Stimulated activated CD4-positive, alpha-beta T cell treated with anti-CD3 and anti-CD28 coated beads, Interleukin-12 subunit alpha, Interleukin-12 subunit beta, amount 100 ng/mL, for 48 hours (primary cell): ENCODE measurements at regions not wholly inside any gene's neighbourhood (a gene's known extent, or its start where the extent isn't known, plus 50 kb on each side); places are given as distances from the start of the nearest gene placed in this dataset.
"Not testable (repeated sequence)": the region's sequence is repeated elsewhere in the genome, so short reads cannot be mapped to it uniquely, and the experiment has no call there.

Experiments used
- DNase-seq, 3 donors: peaks; one replicate each; pipeline ENCODE4 v3.0.0-alpha.2; 2020; ENCODE audit warnings: low read depth in 2 of 3, low spot score in 1 of 3

GRCh38 chr9:65421486-65421885 lies 136.5 kb upstream of the FOXD4L5 start:
- not testable (repeated sequence) for DNase-seq

DNA sequence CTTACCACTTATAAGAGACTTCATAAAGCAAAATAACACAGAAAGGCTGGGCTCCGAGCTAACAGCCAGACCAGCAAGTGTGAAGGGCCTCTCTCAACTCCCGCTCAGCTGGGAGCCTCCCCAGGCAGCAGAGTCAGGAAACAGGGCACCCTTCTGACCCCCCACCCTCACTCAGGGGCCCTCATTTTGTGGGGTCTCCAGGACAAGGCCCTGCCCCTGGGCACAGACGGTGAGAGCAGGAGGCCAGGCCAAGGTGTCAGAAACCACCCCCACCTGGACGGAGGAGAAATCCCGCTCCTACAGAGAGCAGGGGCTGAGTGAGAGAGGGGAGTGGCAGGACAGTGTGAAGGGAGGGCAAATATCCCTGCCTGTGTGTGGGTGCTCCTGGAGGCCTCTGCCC lies 135.8 kb upstream of the FOXD4L5 start:
- no peak for DNase-seq

- not testable (repeated sequence) for DNase-seq
These were observed 134.0 kb upstream of the FOXD4L5 start for GRCh38 chr9:65418966-65419365.

DNA sequence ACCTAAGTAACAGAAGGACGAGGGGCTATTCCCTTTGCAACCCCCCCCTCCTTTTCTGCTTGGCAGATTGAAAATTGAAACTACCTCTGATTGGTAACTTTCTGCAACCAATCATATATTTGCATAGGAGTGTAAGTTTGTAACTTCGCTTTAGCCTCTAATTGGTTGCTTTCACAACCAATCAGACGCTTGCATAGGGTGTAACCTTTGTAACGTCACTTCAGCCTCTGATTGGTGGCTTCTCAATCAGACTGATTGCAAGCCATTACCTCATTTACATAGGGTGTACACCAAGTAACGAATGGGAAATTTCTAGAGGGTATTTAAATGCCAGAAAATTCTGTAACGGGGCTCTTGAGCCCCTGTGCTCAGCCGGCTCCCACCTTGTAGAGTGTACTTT lies 131.9 kb upstream of the FOXD4L5 start:
- DNase-seq = not testable (repeated sequence)

DNA sequence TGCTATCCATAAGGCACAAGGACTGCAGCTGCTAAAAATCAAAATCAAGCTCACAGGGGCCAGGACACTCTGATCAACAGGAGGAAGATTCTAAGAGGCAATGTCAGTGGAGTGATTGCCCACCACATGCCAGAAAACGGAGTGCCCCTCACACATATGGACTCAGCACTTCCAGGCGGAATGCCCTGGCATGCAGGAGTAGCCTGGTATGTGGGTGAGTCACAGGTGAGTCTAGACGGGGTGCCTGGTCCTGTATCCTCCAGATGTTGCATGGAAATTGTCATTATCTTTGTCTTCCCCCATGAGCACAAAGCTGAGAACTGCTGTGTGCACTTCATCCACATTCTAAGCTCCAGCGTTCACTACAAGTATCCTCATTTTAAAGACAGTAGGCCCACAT lies 129.2 kb upstream of the FOXD4L5 start:
- DNase-seq = not testable (repeated sequence)

DNA sequence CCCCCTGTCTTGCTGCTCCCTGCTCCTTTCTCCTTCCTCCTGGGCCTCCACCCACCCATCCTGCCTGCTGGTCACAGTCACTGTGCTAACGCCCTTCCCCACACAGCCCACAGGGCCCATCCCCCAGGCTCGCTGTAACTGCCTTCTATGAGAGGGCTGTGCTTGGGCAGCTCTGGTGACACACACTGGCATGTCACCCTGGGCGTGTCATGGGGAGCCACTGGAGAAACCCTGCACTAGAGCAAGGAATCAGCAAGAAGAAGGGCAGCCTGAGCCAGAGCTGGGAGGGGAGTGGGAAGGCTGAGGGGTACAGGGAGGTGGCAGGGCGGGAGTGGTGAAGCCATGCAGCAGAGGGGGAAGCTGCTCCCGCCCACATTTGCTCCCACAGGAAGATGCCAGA lies 128.4 kb upstream of the FOXD4L5 start:
- not testable (repeated sequence) for DNase-seq

DNA sequence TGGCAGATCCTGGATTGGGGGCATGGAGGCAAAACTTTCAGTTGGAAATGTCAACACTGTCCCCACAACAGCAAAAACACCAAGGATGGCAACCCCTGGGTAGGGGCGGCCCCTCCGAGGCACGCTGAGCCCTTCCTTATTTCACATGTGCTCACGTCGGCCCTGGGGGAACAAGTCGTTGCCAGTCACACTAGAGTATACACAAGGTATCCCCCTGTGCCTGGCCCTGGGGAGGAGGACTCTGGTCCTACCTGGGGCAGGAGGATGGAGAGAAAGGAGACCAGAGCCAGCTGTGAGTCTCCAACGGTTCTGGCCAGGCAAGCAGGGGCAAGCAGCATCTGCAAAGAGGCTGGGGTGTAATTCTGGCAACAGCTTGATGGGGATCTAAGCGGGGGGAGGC lies 126.9 kb upstream of the FOXD4L5 start:
- no peak for DNase-seq

DNA sequence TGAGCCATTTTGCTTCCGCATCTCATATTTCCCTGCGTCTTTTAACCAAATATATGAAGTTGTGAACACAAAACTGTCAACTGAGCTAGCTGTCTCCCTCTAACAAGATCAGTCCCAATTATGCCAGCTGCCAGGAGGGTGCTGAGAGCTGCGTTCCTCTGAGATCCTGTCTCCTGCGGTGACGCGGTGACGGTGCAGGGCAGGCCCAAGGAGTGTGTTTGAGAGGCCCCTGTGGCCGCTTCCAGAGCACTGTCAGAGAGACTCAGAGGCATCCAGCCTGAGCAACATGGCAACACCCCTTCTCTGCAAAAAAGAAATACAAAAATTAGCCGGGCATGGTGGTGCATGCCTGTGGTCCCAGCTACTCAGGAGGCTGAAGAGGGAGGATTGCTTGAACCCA lies 126.3 kb upstream of the FOXD4L5 start:
- DNase-seq = no peak

GRCh38 chr9:65410926-65411325 lies 125.9 kb upstream of the FOXD4L5 start:
- DNase-seq = no peak

DNA sequence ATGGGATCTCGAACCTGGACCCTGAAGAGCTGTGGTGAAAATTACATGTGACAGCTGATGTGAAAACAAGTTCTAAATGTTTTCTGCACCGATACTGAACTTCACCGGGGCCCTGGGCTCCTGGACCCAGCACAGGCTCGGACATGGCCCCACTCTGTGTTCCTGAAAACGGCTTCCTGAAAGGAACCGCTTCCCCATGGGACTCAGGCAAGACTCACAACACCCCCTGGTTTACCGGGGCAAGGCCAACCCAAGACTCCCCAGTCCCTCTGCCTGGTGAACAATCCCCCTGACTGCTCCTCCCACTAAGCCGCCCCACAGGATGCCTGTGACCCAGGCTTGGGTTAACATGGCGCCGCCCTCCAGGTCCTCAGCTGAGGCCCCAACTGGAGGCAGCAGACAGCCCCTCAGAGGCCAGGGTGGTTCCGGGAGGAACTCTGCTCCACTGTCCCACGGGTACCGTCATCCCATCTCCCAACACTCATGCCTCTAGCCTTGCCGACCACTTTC lies 124.5 kb upstream of the FOXD4L5 start:
- DNase-seq = no peak

DNA sequence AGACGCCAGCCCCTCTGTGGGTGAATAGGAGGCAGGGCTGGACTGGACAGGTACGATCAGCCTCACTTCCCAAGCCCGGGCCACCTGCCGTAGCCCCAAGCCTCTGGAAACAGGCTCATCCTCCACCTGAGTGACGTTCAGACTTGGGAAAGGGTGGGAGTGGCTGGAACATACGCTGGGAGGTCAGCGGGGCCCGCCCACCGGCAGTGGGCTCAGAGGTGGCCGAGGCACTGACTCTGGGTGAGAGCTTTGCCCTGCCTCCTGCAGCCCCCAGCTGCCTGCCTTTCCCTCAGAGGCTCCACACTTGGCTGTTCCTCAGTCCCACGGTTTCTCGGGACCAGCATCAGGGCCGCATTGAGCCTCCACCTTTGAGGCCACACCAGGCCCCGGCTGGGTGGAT lies 123.8 kb upstream of the FOXD4L5 start:
- not testable (repeated sequence) for DNase-seq

DNA sequence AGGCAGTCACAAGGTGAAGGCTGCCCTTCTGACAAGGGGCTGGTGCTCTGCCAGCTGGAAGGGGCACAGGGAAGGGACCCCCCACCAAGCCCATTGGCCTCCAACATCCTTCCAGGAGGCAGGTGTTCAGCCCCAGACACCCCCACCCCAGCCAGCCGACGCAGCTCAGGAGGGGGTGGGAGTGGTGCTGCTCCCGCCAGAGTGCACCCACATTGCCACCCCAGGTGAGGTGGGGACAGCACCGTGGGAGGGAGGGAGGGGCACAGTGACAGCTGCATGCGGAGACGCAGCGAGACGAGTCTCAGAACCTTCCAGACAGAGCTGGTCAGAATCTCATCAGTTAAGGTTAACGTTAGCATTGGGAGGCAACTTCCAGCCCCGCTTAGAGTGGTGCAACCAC lies 121.6 kb upstream of the FOXD4L5 start:
- DNase-seq = not testable (repeated sequence)

- DNase-seq = not testable (repeated sequence)
These were observed 120.8 kb upstream of the FOXD4L5 start for GRCh38 chr9:65405766-65406165.

GRCh38 chr9:65405253-65405652 lies 120.2 kb upstream of the FOXD4L5 start:
- DNase-seq = no peak

- no peak for DNase-seq
These were observed 119.4 kb upstream of the FOXD4L5 start for GRCh38 chr9:65404232-65405006.

- no peak for DNase-seq
These were observed 118.7 kb upstream of the FOXD4L5 start for GRCh38 chr9:65403721-65404120.

- DNase-seq = not testable (repeated sequence)
These were observed 118.1 kb upstream of the FOXD4L5 start for GRCh38 chr9:65403072-65403471.

- DNase-seq = not testable (repeated sequence)
These were observed 117.3 kb upstream of the FOXD4L5 start for GRCh38 chr9:65402206-65402870.

- not testable (repeated sequence) for DNase-seq
These were observed 116.5 kb upstream of the FOXD4L5 start for GRCh38 chr9:65401456-65402045.

DNA sequence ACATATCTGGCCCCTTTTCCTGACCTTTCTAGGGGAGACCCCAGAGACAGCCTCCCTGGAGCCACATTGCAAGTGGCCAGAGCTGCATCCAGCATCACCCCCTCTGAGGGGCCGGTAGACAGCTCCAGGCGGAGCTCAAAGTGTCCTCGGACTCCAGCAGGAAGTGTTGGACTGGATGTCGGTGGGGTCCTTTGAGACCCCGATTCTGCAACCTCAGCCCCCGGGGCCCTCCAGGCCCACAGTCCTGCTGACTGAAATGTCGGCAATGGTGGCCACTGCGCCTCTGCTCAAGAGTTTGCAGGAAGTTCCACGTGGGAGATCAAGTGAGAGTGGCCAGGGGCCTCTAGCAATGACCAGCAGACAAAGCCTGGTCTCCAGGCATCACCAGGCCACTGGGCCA lies 115.9 kb upstream of the FOXD4L5 start:
- no peak for DNase-seq

GRCh38 chr9:65397763-65398719 lies 113.0 kb upstream of the FOXD4L5 start:
- DNase-seq = not testable (repeated sequence)
